SU-DHL-6 (cell line): ENCODE measurements at regions not wholly inside any gene's neighbourhood (a gene's known extent, or its start where the extent isn't known, plus 50 kb on each side); places are given as distances from the start of the nearest gene placed in this dataset.

Experiments used
- EZH2phosphoT487 ChIP-seq: fragments of 200-600 bp; sonication (generic), shearing (Covaris generic); conservative IDR thresholded peaks from 2 replicates; pipeline ENCODE4 v1.6.1; 2018; ENCODE audit warnings: mild to moderate bottlenecking, antibody characterized with exemption, low read length, moderate library complexity, mixed read lengths
- TF ChIP-seq, protein P1 (sequence below): fragments of 200-600 bp; sonication (generic); IDR thresholded peaks from one replicate; pipeline ENCODE4 v1.5.1; 2017; ENCODE audit warnings: antibody characterized with exemption, mild to moderate bottlenecking, low read length, moderate library complexity; ENCODE audit not compliant: insufficient read depth, poor library complexity, severe bottlenecking

DNA sequence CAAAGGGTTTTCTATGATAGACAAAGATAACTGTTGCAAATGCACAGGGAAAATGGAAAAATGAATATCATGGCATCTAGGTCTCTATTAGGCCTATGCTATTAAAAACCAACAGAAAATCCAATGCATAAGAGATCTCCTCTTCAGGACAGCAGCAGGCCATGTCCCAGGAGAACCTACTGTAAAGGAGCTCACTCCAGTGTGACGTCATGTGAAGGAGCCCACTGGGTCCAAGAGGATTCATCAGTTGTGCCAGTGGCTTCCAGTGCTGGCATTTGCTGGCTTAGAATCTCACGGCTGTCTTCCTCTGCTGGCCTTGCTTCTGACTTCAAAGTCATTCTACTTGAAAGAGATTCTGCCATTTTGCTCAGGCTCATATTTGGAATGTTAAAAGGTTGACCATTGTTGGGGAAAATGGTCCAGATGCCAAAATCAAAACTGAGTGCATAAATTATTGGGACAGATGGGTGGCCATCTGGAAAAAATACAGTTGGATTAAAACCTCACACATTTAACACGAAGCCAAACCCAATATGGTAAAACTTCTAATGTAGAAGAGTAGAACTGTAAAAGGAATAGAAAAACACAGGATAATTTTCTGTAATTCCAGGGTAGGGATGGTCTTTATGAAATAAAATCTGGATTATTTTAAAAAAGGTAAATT is 75.4 kb upstream of the ARID2 start:
- TF ChIP-seq, protein P1, sequence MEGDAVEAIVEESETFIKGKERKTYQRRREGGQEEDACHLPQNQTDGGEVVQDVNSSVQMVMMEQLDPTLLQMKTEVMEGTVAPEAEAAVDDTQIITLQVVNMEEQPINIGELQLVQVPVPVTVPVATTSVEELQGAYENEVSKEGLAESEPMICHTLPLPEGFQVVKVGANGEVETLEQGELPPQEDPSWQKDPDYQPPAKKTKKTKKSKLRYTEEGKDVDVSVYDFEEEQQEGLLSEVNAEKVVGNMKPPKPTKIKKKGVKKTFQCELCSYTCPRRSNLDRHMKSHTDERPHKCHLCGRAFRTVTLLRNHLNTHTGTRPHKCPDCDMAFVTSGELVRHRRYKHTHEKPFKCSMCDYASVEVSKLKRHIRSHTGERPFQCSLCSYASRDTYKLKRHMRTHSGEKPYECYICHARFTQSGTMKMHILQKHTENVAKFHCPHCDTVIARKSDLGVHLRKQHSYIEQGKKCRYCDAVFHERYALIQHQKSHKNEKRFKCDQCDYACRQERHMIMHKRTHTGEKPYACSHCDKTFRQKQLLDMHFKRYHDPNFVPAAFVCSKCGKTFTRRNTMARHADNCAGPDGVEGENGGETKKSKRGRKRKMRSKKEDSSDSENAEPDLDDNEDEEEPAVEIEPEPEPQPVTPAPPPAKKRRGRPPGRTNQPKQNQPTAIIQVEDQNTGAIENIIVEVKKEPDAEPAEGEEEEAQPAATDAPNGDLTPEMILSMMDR = no peak
- TF ChIP-seq EZH2phosphoT487 = no peak
